Head of caudate nucleus (tissue), 42 donors: ENCODE measurements at regions not wholly inside any gene's neighbourhood (a gene's known extent, or its start where the extent isn't known, plus 50 kb on each side); places are given as distances from the start of the nearest gene placed in this dataset.

Experiments
- DNase-seq, 42 donors: peaks; one replicate each; pipeline versions ENCODE4 v3.0.0 to v3.0.0-alpha.2; 2020 to 2021; ENCODE audit warnings: mixed read lengths in 7 of 42
- intact Hi-C: fragments of 100-400 bp; cut with DNase I; formaldehyde crosslinking; loops from one replicate; pipeline ENCODE4 v1.15.0; 2022

DNA sequence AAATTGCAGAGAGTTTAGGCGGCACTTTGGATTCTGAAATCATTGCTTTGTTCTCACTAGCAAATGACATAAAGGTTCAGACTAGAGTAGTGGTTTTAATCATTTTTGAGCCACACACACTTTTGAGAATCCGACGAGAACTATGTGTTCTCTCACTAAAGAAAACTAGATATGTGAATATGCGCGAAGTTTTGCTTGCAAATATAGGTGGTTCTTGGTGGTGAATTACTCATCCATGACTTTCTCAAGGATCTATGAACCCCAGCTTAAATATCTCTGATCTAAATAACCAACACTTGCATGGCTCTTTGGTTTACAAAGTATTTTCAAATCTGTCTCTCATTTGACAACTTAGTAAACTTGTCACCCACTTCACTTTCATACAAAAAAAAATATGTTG lies 54.8 kb downstream of the NOG start:
- no peak for DNase-seq
- intact Hi-C loops = no loop called here

DNA sequence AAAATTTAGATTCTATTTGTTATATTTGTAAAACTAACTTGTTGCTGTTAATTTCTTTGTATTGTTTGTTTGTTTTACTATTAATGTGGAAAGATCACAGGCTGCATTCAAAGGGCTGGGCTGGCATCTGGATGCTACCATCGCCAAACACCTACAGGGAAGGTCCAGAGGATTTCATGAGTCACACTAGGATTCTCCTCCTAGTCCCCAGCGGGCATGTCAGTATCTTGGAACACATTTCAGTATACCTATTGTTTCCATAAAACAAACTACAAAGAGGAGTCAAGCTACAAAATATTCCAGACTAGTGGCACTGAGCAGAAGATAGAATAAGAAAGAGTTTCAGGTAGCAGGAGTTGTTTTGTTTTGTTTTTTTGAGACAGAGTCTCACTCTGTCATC lies 55.3 kb downstream of the NOG start:
- no peak for DNase-seq
- intact Hi-C loops = no loop called here

GRCh38 chr17:56652628-56653027 lies 59.1 kb downstream of the NOG start:
- intact Hi-C loops = no loop called here
- no peak for DNase-seq

- intact Hi-C loops = no loop called here
- DNase-seq = peak in 4 of 42 donors; percentile 4 to 40 (median 32)
Observed at GRCh38 chr17:56653877-56654276, 60.4 kb downstream of the NOG start.

- no peak for DNase-seq
- intact Hi-C loops = no loop called here
Observed at GRCh38 chr17:56656701-56657327, 63.3 kb downstream of the NOG start.

DNA sequence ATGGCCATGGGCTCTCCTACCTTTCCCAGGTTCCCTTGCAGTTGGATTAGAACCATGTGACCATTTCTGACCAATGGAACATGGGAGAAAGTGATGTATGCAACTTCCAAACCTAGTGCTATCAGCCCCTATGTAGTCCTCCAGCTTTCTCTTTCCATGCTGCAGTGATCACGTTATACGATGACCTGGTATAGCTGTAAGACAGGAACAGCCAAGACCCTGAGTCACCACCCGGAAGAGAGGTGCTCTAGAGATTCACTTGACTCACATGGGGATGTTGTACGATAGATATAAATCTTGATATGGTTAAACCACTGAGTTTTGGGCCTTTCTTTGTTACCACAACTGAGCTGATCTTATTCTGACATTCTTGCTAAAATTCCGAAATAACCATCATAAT lies 65.1 kb downstream of the NOG start:
- intact Hi-C loops = no loop called here
- no peak for DNase-seq

DNA sequence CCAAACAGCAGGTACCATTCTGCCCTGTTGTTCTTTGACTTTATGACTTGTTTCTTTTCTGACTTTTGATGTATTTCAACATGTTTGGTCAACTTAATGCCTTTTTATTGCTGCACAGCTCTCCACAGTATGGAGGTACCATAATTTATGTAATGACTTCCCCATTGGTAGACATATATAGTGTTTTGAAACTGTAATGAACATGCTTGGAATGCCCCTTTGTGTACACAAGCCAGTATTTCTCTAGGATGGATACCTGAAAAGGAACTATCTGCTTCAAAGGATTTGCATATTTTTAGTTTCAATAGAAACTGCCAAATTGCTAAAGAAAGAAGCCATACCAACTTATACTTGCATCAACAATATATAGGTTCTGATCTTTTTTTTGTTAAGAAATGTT lies 66.1 kb downstream of the NOG start:
- intact Hi-C loops = no loop called here
- no peak for DNase-seq

GRCh38 chr17:56661906-56662305 lies 68.4 kb downstream of the NOG start:
- no peak for DNase-seq

DNA sequence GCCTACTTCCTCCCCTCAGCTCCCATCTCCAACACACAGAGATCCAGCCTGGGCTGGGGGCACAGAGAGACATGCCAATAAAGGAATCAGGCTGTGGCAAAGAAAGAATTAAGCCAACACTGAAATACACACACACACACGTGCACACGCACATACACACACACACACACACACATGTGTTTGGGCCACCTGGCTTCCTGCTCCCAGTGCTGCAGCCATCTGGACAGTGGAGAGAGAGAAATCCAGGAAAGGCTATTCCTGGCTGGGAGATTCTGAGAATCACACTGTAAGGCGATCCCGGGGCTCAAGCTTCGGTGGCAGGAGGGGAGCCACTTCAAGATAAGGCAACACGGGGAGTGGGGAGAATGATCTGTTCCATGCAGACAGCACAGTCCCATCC lies 72.4 kb downstream of the NOG start:
- no peak for DNase-seq
- intact Hi-C loops = no loop called here

More at GRCh38 chr17:56661906-56662305, 68.4 kb downstream of the NOG start:
- intact Hi-C loops = no loop called here

GRCh38 chr17:56667925-56668458 lies 74.5 kb downstream of the NOG start:
- intact Hi-C loops = no loop called here

DNA sequence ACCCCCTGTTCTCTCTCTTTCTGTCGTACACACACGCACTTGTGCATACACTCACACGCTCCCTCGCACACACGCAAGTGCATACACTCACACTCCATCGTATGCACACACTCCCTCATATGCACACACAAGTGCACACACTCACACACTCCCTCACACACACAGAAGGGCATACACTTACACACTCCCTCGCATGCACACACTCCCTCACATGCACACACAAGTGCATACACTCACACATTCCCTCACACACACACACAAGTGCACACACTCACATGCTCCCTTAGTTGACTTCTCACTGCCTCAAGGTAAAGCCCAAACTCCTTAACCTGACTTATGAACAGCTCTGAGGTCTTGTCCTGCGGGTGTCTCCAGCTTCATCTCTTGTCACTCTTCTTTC lies 78.7 kb downstream of the NOG start:
- no peak for DNase-seq
- intact Hi-C loops = no loop called here

More at GRCh38 chr17:56667925-56668458, 74.5 kb downstream of the NOG start:
- no peak for DNase-seq

DNA sequence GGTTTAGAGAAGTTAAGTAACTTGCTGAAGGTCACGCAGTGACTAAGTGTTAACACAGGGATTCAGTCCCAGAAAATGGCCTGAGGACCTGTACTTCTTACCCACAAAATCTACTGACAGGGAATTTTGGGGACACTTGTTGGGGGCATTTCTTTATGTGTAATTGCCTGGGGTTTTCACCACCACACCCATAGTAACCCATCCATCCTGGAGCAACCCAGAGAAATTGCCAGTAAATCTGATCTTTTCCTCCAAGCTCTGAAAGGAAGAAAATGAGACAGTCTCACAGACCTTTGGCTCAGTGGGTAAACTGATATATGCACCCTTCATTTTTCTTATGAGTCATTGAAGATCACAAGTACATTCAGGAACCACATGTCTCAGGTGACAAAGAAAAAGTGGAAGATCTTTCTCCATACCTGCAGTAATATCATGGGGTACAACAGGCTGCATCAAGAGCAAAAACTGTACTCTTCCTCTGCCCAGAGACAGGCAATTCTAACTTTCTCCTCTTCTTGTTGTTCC lies 81.0 kb downstream of the NOG start:
- intact Hi-C loops = no loop called here
- DNase-seq = no peak

GRCh38 chr17:56675876-56676660 lies 82.6 kb downstream of the NOG start:
- intact Hi-C loops = no loop called here
- no peak for DNase-seq

DNA sequence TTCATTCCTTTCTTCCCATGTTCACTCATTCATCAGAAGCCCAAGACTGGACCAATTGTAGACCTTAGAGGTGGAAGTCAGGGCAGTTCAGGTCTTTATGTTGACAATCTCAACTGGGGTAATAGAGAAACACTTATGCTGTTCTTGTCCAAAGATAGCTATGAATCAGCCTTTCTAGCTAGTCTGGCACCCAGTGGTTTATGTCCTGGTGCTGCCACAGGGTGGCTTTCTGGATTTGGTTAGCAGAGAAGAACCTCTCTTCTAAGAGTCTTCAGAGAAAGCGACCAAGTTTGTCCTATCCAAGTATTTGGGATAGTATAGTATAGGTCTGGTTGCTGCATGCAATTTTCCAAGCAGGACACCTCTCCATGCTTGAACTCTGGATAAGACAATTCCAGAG lies 83.3 kb downstream of the NOG start:
- DNase-seq = no peak
- intact Hi-C loops = no loop called here

- DNase-seq = peak in 9 of 42 donors; percentile 4 to 40 (median 7)
- intact Hi-C loops = no loop called here
Observed at GRCh38 chr17:56678249-56679114, 85.0 kb downstream of the NOG start.

DNA sequence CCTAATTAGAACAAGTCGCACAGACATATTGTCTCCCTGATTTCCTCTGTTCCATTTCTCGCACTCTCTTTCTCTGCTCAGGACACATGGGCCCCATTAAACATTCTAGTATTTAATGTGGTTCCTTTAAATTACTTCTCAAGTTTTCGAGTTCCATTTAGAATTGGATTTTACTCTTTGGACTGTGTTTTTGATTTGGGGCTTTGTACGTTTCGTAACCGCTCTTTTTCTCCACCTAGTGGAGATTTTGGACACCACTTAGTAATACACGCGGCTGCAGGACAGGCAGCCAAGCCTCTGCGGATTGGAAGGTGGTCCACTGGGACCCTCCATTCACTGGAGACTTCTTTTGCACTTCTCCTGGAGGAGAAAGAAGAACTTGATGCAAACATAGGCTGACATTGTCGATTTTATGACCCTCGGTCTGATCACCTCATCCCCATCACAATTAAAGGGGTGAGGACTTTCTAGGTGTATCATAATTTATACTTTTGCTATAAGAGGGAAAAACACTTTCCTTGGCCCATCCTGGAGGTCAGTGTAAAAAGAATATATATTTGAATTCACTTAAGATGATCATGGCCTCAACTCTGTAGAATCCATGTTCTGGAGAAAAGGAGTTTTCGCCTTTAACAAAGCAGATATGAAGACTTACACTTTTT lies 85.7 kb downstream of the NOG start:
- intact Hi-C loops = no loop called here
- DNase-seq = peak in 5 of 42 donors; percentile 5 to 46 (median 18)

DNA sequence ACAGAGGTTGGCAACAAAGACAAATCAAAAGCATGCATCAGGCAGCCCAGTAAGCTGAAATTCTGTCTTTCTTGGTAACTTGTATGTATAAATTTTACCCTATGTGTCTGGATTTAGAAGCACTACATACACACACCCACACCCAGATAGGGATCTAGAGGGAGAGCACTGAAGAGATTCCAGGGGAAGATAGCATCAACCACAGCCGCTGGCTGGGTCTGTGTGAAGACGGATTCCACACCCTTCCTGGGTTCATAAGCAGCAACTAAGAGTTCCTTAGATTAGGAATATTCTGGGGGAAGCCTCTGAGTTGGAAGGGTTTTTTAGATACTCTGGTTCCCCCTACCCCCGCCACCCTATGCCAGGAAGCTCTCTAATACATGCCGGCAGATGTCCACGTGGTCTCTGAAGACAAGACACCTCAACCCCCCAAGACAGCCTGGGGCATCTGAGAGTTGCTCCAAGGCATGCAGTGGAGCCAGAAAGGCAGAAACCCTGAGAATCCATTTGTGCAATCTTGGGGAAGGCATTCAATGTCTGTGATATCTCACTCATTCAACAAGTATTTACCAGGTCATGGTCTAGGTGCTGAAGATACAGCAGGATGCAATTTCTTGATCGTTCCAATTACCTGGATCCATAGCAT lies 86.4 kb downstream of the NOG start:
- DNase-seq = no peak
- intact Hi-C loops = no loop called here

DNA sequence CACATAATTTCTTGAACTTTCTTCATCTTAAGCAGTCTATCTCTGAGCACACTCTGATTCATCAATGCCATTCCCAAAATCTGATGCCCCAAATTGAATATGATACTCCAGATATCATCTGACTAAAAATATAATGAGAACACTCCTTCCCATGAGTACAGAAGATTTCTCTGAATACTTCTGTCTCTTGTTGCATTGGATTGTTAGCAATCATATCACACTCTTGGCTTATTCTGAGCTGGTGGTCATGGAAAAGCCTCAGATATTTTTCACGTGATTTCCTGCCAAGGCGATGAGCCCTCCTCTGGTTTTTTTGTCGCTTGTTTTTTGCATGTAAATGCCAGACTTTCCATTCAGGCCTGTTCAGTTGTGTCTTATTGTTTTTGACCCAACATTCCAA lies 87.2 kb downstream of the NOG start:
- no peak for DNase-seq
- intact Hi-C loops = no loop called here
